ENCODE measurements at regions not wholly inside any gene's neighbourhood (a gene's known extent, or its start where the extent isn't known, plus 50 kb on each side); places are given as distances from the start of the nearest gene placed in this dataset.

DNA sequence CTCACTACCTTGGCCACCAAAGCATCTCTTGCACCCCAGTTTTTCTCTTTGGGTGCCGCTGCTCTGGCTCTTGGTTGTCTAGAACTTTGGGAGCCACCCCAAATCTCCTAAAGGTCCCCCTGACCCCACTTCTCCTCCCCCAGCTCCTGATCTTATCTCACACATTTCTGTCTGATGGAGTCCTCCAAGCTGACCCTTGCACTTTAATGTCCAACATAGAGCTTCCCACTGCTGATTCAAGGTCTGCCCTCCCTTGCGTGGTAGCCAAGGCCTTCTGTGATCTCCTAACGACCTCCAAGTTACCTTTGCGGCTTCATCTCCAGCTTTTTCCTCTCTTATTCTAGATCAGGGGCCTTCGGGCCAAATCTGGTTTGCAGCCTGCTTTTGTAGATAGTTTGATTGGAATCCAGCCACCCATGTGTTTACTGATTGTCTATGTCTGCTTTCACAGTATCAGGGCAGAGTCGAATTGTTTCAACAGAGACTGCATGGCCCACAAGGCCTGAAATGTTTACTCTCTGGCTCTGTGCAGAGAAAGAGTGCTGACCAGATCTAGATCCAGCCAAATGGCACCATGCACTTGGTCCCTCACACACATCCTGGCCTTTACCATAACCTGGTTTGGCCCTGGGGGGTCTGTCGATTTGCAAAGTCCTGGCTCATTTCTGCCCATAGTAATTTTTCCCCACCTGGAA, 168.6 kb downstream of the HAPSTR1 start:
- intact Hi-C loops (cut with DNase I; ENCODE audit: low total_unique reads), result no loop called here

DNA sequence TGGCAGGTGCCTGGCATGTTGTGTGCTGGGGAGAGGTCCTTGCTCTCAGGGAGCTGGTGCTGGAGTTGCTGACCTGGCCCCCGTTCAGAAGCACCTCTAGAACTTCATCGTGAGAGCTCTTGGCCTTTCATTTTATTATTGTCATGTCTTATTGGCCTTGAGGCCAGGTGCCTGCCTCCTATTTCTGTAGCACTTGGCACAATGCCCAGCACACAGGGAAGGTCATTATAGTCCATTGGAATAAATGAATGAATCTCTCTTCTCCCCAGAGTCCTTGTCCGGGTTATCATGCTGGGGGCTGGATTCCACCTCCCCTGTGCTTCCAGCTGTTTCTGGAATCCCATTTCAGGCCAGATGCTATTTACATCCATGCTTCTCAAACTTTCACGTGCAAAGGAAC, 169.2 kb downstream of the HAPSTR1 start:
- Histone ChIP-seq H3K27me3 (no peaks in the 10 kb centered on the region), H3K4me1 (no peaks in the 10 kb centered on the region), H3K36me3 (no peaks in the 10 kb centered on the region), H3K9me3 (no peaks in the 10 kb centered on the region), H3K27ac (no peak overlapping the region), H3K4me3 (no peak overlapping the region)
- intact Hi-C loops (cut with DNase I; ENCODE audit: low total_unique reads), result no loop called here
- TF ChIP-seq, protein P1, sequence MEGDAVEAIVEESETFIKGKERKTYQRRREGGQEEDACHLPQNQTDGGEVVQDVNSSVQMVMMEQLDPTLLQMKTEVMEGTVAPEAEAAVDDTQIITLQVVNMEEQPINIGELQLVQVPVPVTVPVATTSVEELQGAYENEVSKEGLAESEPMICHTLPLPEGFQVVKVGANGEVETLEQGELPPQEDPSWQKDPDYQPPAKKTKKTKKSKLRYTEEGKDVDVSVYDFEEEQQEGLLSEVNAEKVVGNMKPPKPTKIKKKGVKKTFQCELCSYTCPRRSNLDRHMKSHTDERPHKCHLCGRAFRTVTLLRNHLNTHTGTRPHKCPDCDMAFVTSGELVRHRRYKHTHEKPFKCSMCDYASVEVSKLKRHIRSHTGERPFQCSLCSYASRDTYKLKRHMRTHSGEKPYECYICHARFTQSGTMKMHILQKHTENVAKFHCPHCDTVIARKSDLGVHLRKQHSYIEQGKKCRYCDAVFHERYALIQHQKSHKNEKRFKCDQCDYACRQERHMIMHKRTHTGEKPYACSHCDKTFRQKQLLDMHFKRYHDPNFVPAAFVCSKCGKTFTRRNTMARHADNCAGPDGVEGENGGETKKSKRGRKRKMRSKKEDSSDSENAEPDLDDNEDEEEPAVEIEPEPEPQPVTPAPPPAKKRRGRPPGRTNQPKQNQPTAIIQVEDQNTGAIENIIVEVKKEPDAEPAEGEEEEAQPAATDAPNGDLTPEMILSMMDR (IDR thresholded peaks at IDR 0.05), result no peak
- no peak for TF ChIP-seq POLR2A (IDR thresholded peaks at IDR 0.05)
- no peak for DNase-seq

More for the DNA sequence above, 168.6 kb downstream of the HAPSTR1 start:
- no peak for DNase-seq
- H3K36me3 ChIP-seq, result no peaks in the 10 kb centered on the region
- no peak overlapping the region for H3K4me3 ChIP-seq
- H3K4me1 ChIP-seq, result no peaks in the 10 kb centered on the region
- H3K9me3 ChIP-seq, result no peaks in the 10 kb centered on the region
- TF ChIP-seq, protein P1 (IDR thresholded peaks at IDR 0.05), result no peak
- no peak for TF ChIP-seq POLR2A (IDR thresholded peaks at IDR 0.05)
- no peak overlapping the region for H3K27ac ChIP-seq
- H3K27me3 ChIP-seq, result no peaks in the 10 kb centered on the region

DNA sequence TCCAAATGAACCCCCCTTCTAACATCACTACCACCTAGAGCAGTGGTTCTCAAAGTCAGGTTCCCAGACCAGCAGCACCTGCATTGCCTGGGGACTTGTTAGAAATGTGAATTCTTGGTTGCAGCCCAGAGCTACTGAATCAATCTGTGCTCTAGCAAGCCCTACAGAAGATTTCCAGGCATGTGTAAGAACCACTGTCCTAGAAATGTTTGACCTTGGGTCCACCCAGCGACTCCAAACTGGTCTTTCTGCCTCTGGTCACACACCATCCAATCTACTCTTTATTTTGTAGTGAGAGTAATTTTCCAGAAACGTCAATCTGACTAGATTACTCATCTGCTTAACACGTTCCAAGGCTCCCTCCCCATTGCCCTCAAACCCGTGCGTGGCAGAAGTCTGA, 169.9 kb downstream of the HAPSTR1 start:
- Histone ChIP-seq H3K27ac (no peak overlapping the region), H3K4me3 (no peak overlapping the region), H3K9me3 (no peaks in the 10 kb centered on the region), H3K27me3 (no peaks in the 10 kb centered on the region), H3K36me3 (no peaks in the 10 kb centered on the region), H3K4me1 (no peaks in the 10 kb centered on the region)
- no peak for DNase-seq
- no peak for TF ChIP-seq POLR2A (IDR thresholded peaks at IDR 0.05)
- TF ChIP-seq, protein P1 (IDR thresholded peaks at IDR 0.05), result no peak
- intact Hi-C loops (cut with DNase I; ENCODE audit: low total_unique reads), result no loop called here

DNA sequence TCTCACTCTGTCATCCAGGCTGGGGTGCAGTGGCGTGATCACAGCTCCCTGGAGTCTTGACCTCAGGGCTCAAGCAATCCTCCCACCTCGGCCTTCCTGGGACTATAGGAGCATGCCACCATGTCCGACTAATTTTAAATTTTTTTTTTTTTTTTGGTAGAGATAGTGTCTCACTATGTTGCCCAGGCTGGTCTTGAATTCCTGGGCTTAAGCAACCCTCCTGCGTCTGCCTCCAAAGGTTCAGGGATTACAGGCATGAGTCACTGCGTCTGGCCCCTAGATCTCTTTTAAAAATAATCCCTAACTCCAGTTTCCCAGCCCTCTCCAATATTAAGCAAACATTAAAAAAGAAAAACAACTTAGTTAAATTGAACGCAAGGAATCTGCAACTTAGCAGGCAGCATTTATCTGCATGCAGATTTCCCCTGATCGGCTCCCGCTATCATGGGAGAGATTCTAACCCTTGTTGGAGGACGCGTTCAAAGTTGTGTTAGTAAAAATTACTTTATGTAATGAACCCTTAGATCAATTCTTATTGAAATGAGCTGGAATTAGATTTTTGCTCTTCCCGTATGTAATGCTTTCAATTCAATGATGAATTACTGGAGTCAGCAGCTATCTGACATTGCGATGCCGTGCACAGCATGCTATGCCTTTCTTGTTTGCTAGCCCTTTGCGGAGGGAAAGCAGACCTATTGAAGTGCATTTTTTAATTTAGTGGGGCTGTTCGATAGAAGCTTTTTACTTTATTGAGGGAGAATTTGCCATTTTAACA, 171.7 kb downstream of the HAPSTR1 start:
- intact Hi-C loops (cut with DNase I; ENCODE audit: low total_unique reads), result no loop called here
- Histone ChIP-seq H3K4me1 (no peaks in the 10 kb centered on the region), H3K27ac (no peak overlapping the region), H3K4me3 (no peak overlapping the region), H3K36me3 (no peaks in the 10 kb centered on the region), H3K27me3 (no peaks in the 10 kb centered on the region), H3K9me3 (no peaks in the 10 kb centered on the region)
- no peak for DNase-seq
- TF ChIP-seq, protein P1 (IDR thresholded peaks at IDR 0.05), result no peak
- TF ChIP-seq POLR2A (IDR thresholded peaks at IDR 0.05), result no peak

DNA sequence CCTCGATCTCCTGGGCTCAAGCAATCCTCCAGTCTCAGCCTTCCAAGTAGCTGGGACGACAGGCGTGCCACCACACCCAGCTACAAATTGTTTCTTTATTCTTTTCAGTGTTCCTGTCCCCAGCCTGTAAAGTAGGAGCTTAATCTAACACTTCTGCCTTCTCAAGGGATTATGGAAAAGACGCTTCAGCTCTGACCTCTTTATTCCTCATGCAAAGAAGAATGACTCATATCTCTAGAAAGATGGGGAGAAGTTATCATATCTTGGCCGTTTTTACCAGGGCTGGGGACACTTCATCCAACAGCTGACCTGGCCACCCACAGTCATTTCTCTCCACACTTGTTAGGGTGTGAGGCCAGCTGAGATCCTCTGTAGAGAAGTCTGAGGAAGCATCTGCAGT, 172.6 kb downstream of the HAPSTR1 start:
- Histone ChIP-seq H3K27me3 (no peaks in the 10 kb centered on the region), H3K36me3 (no peaks in the 10 kb centered on the region), H3K4me3 (no peak overlapping the region), H3K9me3 (no peaks in the 10 kb centered on the region), H3K27ac (no peak overlapping the region), H3K4me1 (no peaks in the 10 kb centered on the region)
- DNase-seq, result no peak
- intact Hi-C loops (cut with DNase I; ENCODE audit: low total_unique reads), result no loop called here
- no peak for TF ChIP-seq POLR2A (IDR thresholded peaks at IDR 0.05)
- TF ChIP-seq, protein P1 (IDR thresholded peaks at IDR 0.05), result no peak

All from uterus (tissue), 3 donors.